Body of pancreas (tissue), 4 donors: ENCODE measurements at regions not wholly inside any gene's neighbourhood (a gene's known extent, or its start where the extent isn't known, plus 50 kb on each side); places are given as distances from the start of the nearest gene placed in this dataset.

Experiments
- ATAC-seq: fragments of 150-250 bp; one replicate; pipeline ENCODE4 v1.9.1; 2016
- DNase-seq, 4 donors: peaks; one replicate each; pipeline ENCODE4 v3.0.0-alpha.2; 2019
- H3K27ac ChIP-seq, 4 donors: fragments of 200-600 bp; sonication (generic); 1 replicate in 3 of 4; 2 replicates in 1 of 4; pipeline versions ENCODE4 v1.5.1 to v1.6.1; 2016 to 2019; ENCODE audit warnings: mild to moderate bottlenecking in 1 of 4, mixed read lengths in 1 of 4, moderate library complexity in 1 of 4
- H3K27me3 ChIP-seq, 2 donors: fragments of 200-600 bp; sonication (generic); one replicate each; pipeline ENCODE4 v1.6.0; 2016; ENCODE audit warnings: mild to moderate bottlenecking in 1 of 2
- H3K36me3 ChIP-seq, 2 donors: fragments of 200-600 bp; sonication (generic); replicated peaks in 1 of 2; 2 replicates each; pipeline ENCODE4 v1.5.1; 2016; ENCODE audit warnings: low read depth in 2 of 2; ENCODE audit not compliant: insufficient read depth in 1 of 2
- H3K4me1 ChIP-seq: fragments of 200-600 bp; sonication (generic); one replicate; pipeline ENCODE4 v1.6.0; 2016
- H3K4me3 ChIP-seq, 2 donors: fragments of 200-600 bp; sonication (generic); 1 replicate in 1 of 2; 2 replicates in 1 of 2; pipeline ENCODE4 v1.5.1; 2016 to 2019
- H3K9me3 ChIP-seq, 3 donors: fragments of 200-600 bp; sonication (generic); 1 replicate in 2 of 3; 2 replicates in 1 of 3; pipeline ENCODE4 v1.5.1; 2016
- CTCF ChIP-seq, 7 experiments: fragments of 450-650 bp in 4 of 7; fragments of 200-600 bp in 3 of 7; sonication (generic) in 3 of 7; IDR thresholded peaks; one replicate each; pipeline ENCODE4 v1.5.1; 2016 to 2019; ENCODE audit warnings: antibody characterized with exemption in 7 of 7
- POLR2A ChIP-seq, 3 donors: fragments of 450-650 bp; IDR thresholded peaks; one replicate each; pipeline ENCODE4 v1.6.1; 2016; ENCODE audit warnings: antibody characterized with exemption in 3 of 3, mild to moderate bottlenecking in 2 of 3
- WGBS, 2 donors: methylation state at CpG; one replicate each; pipeline ENCODE4 v1.1.5; 2017; 5-methylcytosine and 5-hydroxymethylcytosine counted together
- intact Hi-C: fragments of 100-400 bp; cut with DNase I; formaldehyde crosslinking; loops from one replicate; pipeline ENCODE4 v1.15.1; 2023

- no peak for ATAC-seq
- no peak overlapping the region for H3K4me3 ChIP-seq
- DNase-seq, result no peak
- 66 to 71% methylated on average over 7 of the region's 7 CpGs for WGBS, 2 donors
- H3K27ac ChIP-seq, result no peak overlapping the region
- H3K27me3 ChIP-seq, result no peaks in the 10 kb centered on the region
- intact Hi-C loops, result no loop called here
- no peaks in the 10 kb centered on the region for H3K4me1 ChIP-seq
- no peaks in the 10 kb centered on the region for H3K9me3 ChIP-seq
- no peak for TF ChIP-seq POLR2A (IDR thresholded peaks at IDR 0.05)
- no peak for TF ChIP-seq CTCF (IDR thresholded peaks at IDR 0.05)
- no peaks in the 10 kb centered on the region for H3K36me3 ChIP-seq
Measured at GRCh38 chr3:82308755-82309154, 547.3 kb upstream of the GBE1 start.

GRCh38 chr3:82306189-82306588 is 544.7 kb upstream of the GBE1 start:
- 29 to 67% methylated on average over 1 of the region's 1 CpG for WGBS, 2 donors
- ATAC-seq, result no peak
- Histone ChIP-seq H3K27me3 (no peaks in the 10 kb centered on the region), H3K27ac (no peak overlapping the region), H3K9me3 (no peaks in the 10 kb centered on the region), H3K4me1 (no peaks in the 10 kb centered on the region), H3K4me3 (no peak overlapping the region), H3K36me3 (no peaks in the 10 kb centered on the region)
- no peak for DNase-seq
- intact Hi-C loops, result no loop called here
- no peak for TF ChIP-seq POLR2A (IDR thresholded peaks at IDR 0.05)
- no peak for TF ChIP-seq CTCF (IDR thresholded peaks at IDR 0.05)

- H3K27ac ChIP-seq, result no peak overlapping the region
- TF ChIP-seq POLR2A (IDR thresholded peaks at IDR 0.05) (no peak), CTCF (IDR thresholded peaks at IDR 0.05) (no peak)
- no peak overlapping the region for H3K4me3 ChIP-seq
- intact Hi-C loops, result no loop called here
- WGBS, 2 donors, result 50 to 56% methylated on average over 3 of the region's 3 CpGs
- ATAC-seq (no peak), DNase-seq (no peak)
- H3K27me3 ChIP-seq, result no peaks in the 10 kb centered on the region
- H3K36me3 ChIP-seq, result no peaks in the 10 kb centered on the region
- H3K4me1 ChIP-seq, result no peaks in the 10 kb centered on the region
- no peaks in the 10 kb centered on the region for H3K9me3 ChIP-seq
Measured at GRCh38 chr3:82294609-82295008, 533.2 kb upstream of the GBE1 start.

DNA sequence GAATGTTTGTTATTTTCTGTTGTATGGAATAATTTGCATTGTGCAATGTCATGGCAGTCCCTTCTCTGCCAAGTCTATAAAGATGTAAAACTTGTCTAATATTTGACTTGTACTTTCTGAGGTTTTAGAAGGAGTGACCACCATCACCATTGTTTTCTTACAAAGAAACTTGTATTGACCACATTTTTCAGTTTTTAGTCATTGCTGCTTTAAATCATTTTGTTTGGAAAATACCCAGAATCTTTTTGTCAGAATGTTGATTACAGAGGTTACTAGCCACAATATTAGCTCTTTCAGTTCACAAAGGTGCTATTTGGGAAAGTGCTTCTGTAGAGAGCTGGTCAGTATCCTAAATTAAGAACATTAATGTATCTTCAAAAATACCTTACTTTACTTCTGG is 532.4 kb upstream of the GBE1 start:
- DNase-seq (no peak), ATAC-seq (no peak)
- Histone ChIP-seq H3K27me3 (no peaks in the 10 kb centered on the region), H3K4me1 (no peaks in the 10 kb centered on the region), H3K27ac (no peak overlapping the region), H3K9me3 (no peaks in the 10 kb centered on the region), H3K4me3 (no peak overlapping the region), H3K36me3 (no peaks in the 10 kb centered on the region)
- intact Hi-C loops, result no loop called here
- TF ChIP-seq POLR2A (IDR thresholded peaks at IDR 0.05), result no peak
- TF ChIP-seq CTCF (IDR thresholded peaks at IDR 0.05), result no peak

GRCh38 chr3:82293435-82293834 is 532.0 kb upstream of the GBE1 start:
- Histone ChIP-seq H3K27me3 (no peaks in the 10 kb centered on the region), H3K36me3 (no peaks in the 10 kb centered on the region), H3K27ac (no peak overlapping the region), H3K9me3 (no peaks in the 10 kb centered on the region), H3K4me1 (no peaks in the 10 kb centered on the region), H3K4me3 (no peak overlapping the region)
- ATAC-seq (no peak), DNase-seq (no peak)
- intact Hi-C loops, result no loop called here
- 60 to 83% methylated on average over 1 of the region's 1 CpG for WGBS, 2 donors
- TF ChIP-seq CTCF (IDR thresholded peaks at IDR 0.05) (no peak), POLR2A (IDR thresholded peaks at IDR 0.05) (no peak)
